ENCODE measurements at regions not wholly inside any gene's neighbourhood (a gene's known extent, or its start where the extent isn't known, plus 50 kb on each side); places are given as distances from the start of the nearest gene placed in this dataset.
"Not testable (repeated sequence)": the region's sequence is repeated elsewhere in the genome, so short reads cannot be mapped to it uniquely, and the experiment has no call there.

GRCh38 chr22:47354668-47355387 lies 592.4 kb downstream of the TBC1D22A start:
- DNase-seq: no peak

DNA sequence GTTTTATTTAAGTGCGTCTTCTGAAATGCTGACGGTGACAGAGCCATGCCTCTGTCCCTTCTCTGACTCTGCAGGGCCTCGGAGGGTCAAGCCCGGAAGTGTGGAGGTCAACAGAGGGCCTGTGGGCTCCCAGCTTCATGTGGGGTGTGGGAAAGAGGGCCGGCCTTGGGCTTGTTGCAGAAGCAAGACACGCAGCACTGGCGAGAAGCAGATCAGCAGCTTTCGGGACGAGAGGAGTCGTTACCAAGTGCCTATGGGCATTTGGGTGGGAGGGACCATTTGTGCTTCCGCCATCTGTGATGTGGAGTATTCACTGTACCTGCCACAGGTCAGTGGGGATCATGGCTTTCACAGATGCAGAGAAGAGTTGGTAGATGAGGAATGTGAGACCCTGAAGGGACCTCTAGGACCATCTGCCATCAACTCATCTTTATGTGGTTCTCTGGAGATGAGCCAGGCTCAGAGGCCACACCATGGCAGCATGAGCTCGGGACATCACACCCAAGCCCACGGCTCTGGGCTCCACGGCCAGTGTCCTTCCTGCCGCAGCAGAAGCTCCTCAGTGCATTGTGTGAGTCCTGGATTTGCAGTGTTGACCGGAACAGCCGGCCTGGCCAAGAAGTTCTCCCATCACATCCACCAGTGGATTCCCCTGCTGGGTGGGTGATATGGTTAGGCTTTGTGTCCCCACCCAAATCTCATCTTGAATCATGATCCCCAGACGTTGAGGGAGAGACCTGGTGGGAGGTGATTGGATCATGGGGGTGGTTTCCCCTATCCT lies 590.7 kb downstream of the TBC1D22A start:
- DNase-seq: no peak

DNA sequence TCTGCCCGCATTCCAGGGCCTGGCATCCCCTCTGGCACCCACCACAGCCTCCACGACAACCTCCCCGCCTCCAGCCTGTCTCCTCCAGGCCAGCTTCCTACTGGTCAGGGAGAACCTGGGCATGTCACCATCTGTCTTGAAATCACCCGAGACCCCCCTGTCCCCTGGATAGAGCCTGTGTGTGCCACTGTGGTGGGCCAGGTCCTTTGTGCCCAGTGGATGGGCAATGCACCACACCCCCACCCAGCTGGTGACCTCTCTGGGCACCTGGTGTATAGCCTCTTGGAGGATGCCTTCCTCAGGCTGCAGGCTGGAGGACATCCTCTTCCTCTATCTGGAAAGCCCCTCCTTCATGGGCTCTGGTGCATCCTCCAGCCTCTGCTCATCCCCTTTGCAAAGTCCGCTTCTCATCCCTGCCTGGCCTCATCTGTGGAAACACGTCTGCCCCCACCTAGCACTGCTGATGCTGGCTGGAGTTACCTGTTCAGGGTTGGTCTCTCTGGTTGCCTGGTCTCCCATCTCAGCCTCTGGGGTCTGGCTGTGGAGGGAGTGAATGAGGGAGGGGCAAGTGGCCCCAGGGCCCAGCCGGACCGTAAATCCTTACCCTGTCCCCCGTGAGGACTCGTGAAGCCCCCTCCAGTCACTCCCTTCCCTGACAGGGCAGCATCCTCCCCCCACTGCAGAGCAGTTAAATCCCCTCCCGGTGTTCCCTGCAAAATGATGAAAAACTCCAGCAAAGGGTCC lies 589.6 kb downstream of the TBC1D22A start:
- no peak for DNase-seq

DNA sequence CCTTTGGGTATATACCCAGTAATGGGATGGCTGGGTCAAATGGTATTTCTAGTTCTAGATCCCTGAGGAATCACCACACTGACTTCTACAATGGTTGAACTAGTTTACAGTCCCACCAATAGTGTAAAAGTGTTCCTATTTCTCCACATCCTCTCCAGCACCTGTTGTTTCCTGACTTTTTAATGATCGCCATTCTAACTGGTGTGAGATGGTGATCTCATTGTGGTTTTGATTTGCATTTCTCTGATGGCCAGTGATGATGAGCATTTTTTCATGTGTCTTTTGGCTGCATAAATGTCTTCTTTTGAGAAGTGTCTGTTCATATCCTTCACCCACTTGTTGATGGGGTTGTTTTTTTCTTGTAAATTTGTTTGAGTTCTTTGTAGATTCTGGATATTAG lies 583.8 kb downstream of the TBC1D22A start:
- not testable (repeated sequence) for DNase-seq

DNA sequence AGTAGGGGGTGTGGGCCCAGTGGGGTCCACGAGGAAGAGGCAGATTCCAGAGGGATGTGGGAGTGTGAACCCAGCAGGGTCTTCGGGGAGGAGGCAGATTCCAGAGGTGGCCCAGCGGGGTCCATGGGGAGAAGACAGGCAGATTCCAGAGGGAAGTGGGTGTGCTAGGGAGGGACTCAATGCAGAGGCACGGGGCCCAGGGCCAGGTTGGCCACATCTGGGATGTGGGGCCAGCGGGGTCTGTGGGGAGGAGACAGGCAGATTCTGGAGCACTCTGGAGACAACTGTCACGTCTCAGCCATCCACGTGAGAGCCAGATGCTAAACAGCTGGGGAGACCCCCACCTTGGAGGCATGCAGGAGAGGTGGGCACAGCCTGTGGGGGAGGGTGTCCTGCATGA lies 582.6 kb downstream of the TBC1D22A start:
- no peak for DNase-seq

DNA sequence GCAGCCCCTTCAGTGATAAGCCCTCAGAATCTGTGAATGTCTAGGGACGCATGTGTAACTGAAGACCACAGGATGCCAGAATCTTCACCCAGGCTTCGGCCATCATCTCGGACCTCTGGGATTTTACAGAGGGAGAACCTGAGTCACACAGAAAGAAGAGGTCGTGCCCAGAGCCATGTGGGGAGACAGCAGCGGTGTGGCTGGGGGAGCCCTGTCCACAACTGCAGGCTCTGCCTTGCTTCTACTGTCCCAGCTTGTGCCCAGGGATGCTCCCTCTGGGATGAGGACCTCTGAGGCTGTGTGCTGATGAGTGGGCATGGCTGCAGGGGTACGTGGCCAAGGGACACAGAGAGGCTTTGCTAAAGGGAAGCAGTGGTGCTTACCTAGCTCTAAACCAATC lies 582.0 kb downstream of the TBC1D22A start:
- no peak for DNase-seq

- DNase-seq: no peak
Observed at GRCh38 chr22:47343611-47344010, 581.2 kb downstream of the TBC1D22A start.

DNA sequence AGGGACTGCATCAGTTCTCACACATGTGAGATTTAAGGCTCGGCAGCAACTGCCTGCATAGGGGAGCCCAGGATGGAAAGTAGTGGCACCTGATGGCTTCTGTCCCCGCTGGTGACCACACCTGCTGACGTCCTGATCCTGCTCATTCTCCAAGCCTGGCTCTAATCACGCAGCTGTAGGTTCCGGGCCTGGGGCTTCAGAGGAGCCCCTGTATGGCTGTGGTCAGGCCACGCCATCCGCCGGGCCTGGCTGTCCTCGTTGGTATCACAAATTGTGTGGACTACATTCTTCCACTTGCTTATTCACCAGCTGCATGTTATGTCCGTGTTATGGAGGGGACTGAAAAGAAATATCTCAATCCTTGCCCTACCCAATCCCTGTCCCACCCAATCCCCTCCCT lies 580.0 kb downstream of the TBC1D22A start:
- DNase-seq: no peak

GRCh38 chr22:47341464-47341863 lies 579.0 kb downstream of the TBC1D22A start:
- no peak for DNase-seq

GRCh38 chr22:47340851-47341436 lies 578.5 kb downstream of the TBC1D22A start:
- DNase-seq: no peak

- DNase-seq: no peak
Observed at GRCh38 chr22:47337161-47337621, 574.7 kb downstream of the TBC1D22A start.

- DNase-seq: no peak
Observed at GRCh38 chr22:47335958-47336357, 573.5 kb downstream of the TBC1D22A start.

GRCh38 chr22:47335460-47335859 lies 573.0 kb downstream of the TBC1D22A start:
- DNase-seq: no peak

DNA sequence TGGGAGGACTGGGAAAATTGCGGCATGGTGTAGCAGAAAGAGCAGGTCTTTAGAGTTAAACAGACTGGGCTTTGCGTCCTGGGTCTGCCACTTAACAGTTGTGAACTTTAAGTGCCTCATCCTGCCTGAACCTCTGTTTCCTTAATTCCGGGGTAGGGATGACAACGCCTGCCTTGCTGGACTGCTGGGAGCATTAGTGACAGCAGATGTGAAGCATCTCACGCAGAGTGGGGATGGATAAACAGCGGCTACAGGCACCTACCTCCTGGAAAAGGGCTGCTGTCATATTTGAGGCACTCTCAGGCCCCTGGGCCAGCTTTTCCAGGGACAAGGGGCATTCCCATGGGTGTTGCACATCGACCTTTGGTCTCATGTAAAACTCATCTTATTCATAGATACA lies 572.2 kb downstream of the TBC1D22A start:
- DNase-seq: no peak

DNA sequence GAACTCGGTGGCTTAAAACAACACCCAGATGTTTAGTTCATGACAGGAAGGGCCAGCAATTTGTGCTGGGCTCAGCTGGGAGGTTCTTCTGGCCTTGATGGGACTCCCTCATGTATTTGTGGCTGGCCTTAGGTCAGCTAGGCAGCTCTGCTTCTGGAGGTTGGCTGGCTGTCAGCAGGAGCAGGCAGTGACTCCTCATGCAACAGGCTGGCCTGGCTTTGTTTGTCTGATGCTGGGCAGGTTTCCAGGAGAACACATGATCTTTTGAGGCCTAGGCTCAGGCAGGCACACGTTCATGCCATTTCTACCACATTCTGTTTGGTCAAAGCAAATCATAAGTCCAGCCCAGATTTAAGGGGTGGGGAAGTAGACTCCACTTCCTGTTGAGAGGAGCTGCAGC lies 571.2 kb downstream of the TBC1D22A start:
- no peak for DNase-seq

DNA sequence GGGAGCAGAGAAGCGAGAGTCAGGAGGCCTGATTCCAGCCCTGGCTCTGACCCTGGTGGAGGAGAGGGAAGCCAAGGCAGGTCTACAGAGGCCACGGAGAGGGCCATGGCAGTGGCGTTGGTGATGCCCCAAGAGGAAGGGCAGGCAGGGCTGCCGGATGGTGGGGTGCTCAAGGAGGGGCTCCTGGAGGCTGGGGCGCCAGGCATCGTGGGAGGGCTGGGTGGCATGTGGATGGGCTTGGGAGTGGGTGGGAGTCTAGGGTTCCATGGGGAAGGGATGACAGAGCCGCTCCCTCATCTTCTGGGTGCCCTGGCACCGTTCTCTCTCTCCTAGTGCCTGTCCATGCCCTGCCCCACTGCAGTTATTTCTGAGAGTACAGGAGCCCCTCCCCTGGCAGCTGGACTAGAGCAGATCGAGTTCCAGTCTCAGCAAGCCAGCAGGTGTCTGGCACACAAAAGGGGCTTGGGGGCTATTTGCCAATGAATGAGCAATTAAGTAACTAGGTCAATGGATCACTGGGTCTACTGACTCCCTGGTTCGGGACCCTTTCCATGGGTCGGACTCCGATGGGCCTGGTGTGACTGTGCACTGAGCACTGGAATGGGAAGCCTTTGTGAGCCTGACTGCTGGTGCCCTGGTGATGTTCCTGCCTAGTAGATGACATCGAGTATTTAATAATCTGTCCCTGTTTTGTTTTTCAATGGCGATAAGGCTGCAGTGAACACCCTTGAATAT lies 570.0 kb downstream of the TBC1D22A start:
- DNase-seq: no peak

- DNase-seq: no peak
Observed at GRCh38 chr22:47331750-47332149, 569.3 kb downstream of the TBC1D22A start.

DNA sequence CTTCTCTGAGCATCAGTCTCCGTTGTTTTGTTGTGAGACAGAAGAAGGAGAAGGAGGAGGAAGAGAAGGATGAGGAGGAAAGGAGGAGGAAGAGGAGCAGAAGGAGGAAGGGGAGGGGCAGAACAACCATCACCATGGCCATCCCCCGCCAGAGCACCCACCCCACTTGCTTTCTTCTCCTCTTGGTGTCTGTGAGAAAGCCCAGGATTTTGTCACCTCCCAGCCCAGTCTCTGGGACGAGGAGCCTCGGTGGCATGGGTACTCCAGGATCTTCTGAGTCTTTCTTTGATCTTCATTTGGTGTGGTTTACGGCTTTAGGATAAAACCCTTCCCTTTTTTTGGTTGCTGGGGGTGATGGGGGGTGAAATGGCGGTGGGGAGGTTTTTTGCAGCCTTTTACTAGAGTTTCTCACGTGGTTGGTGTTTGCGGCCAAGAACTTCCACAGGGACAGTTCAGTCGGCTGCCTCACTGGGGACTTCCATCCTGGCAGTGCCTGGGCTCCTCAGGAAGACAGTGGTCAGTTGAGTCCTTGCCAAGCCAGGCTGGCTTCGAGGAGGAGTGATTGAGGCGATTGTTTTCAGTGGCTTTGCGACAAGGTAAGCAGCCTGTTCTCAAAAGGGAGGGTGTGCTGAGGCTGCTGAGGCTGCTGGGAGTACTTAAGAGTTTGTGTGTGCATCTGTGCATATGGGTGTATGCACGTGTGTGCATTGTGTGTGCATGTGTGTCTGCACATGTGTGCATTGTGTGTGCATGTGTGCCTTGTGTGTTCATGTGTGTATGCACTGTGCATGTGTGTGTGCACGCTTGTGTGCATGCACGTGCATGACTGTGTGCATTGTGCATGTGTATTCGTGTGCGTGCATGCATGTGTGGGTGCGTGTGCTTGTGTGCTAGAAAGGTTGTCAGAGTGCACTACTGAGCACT lies 567.5 kb downstream of the TBC1D22A start:
- DNase-seq: no peak

DNA sequence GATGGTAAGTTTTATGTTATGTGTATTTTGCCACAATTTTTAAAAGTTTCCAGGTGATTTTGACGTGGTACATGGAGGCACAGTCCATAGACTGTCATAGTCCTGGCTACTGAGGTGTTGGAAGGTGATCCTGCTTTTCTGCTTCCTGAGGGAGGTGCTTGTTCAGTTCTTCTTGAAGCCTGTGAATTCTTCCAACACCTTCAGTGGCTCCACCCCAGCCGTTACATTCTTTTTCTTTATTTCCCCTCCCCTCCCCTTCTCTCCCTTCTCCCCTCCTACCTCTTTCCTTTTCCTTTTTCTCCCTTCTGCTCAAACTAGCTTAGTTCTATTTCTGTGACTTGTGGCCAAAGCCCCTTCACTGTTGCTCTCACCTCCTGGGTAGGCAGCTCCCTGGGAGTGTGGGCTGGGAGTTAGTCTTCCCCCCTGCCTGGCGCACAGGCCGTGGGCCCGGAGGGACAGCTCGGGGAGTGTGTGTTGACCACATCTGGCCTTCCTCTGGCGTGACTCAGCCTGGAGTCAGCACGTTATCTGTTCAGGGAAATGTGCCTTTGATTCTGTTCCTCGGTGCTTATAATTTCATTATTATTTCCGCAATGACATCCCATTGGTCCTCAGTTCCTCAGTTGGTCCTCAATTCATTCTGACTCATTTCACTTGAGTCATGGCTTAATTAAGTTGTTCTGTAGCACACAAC lies 566.2 kb downstream of the TBC1D22A start:
- no peak for DNase-seq

DNA sequence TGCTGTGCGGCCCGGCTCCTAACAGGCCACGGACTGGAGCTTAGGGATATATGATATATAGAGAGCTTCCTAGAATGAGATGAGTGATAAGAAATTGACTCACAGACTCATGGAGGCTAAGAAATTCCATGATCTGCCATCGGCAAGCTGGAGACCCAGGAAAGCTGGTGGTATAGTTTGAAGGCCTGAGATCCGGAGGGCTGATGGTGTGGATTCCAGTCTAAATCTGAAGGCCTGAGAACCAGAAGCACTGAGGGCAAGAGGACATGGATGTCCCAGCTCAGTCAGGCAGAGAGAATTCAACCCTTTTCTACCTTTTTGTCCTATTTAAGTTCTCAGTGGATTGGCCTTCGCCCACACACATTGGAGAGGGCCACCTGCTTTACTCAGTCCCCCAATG lies 564.8 kb downstream of the TBC1D22A start:
- no peak for DNase-seq

DNA sequence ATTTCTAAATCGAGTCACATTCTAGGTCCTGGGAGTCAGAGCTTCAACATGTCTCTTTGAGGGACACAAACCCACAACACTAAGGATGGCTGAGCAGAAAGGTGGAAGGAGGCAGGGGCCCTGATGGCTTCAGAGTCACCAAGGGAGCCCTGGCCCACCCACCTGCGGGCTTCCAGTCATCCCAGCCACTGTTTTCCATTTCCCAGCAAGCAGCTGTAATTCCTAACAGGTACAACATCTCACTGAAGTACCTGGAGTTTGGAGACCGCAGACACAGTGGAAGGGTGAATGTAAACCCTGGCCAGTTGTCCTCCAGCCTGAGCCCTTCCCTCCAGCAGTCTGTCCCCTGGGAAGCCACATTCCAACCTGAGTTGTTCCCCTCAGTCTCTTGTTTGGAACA lies 562.8 kb downstream of the TBC1D22A start:
- no peak for DNase-seq

Measured in inflammatory macrophage treated with lipopolysaccharide for 1 hour (primary cell).